H9 (cell line): ENCODE measurements at regions not wholly inside any gene's neighbourhood (a gene's known extent, or its start where the extent isn't known, plus 50 kb on each side); places are given as distances from the start of the nearest gene placed in this dataset.

Source experiments
- DNase-seq: peaks from one replicate; pipeline ENCODE4 v3.0.0-alpha.2; 2017
- H2AFZ ChIP-seq: one replicate; pipeline ENCODE4 v1.6.1; 2013; ENCODE audit warnings: mild to moderate bottlenecking, low read length, control low read depth, moderate library complexity
- H2AK5ac ChIP-seq: 2 replicates; pipeline ENCODE4 v1.6.1; 2013; ENCODE audit warnings: low read length, control low read depth, mixed read lengths; ENCODE audit not compliant: insufficient read length
- H2BK120ac ChIP-seq: one replicate; pipeline ENCODE4 v1.6.1; 2013; ENCODE audit warnings: low read depth, mild to moderate bottlenecking, low read length, control low read depth, inconsistent platforms; ENCODE audit not compliant: poor library complexity, severe bottlenecking
- H2BK12ac ChIP-seq: 2 replicates; pipeline ENCODE4 v1.6.1; 2013; ENCODE audit warnings: low read length, control low read depth, mixed read lengths, low read depth; ENCODE audit not compliant: insufficient read length
- H2BK15ac ChIP-seq: 2 replicates; pipeline ENCODE4 v1.6.1; 2013; ENCODE audit warnings: low read depth, low read length, control low read depth
- H2BK20ac ChIP-seq: one replicate; pipeline ENCODE4 v1.6.1; 2013; ENCODE audit warnings: low read depth, mild to moderate bottlenecking, low read length, control low read depth, inconsistent platforms; ENCODE audit not compliant: poor library complexity, severe bottlenecking
- H2BK5ac ChIP-seq: 2 replicates; pipeline ENCODE4 v1.6.1; 2013; ENCODE audit warnings: low read length, control low read depth, mixed read lengths; ENCODE audit not compliant: insufficient read length
- H3K14ac ChIP-seq: 2 replicates; pipeline ENCODE4 v1.6.1; 2013; ENCODE audit warnings: low read length, control low read depth; ENCODE audit not compliant: insufficient read depth
- H3K18ac ChIP-seq: 2 replicates; pipeline ENCODE4 v1.6.1; 2013; ENCODE audit warnings: low read depth, mild to moderate bottlenecking, mixed read lengths, low read length, control low read depth; ENCODE audit not compliant: insufficient read length
- H3K23ac ChIP-seq: 2 replicates; pipeline ENCODE4 v1.6.1; 2013; ENCODE audit warnings: low read length, control low read depth, mixed read lengths, low read depth; ENCODE audit not compliant: insufficient read length
- H3K23me2 ChIP-seq: 2 replicates; pipeline ENCODE4 v1.6.1; 2013; ENCODE audit warnings: low read depth, mild to moderate bottlenecking, mixed read lengths, low read length, control low read depth; ENCODE audit not compliant: insufficient read length, poor library complexity, severe bottlenecking
- H3K27ac ChIP-seq: 2 replicates; pipeline ENCODE4 v1.5.1; 2013; ENCODE audit warnings: low read length, control low read depth, mixed read lengths, low read depth; ENCODE audit not compliant: insufficient read length
- H3K27me3 ChIP-seq: 2 replicates; pipeline ENCODE4 v1.6.1; 2013; ENCODE audit warnings: low read length, control low read depth, inconsistent platforms; ENCODE audit not compliant: insufficient read depth
- H3K4ac ChIP-seq: 2 replicates; pipeline ENCODE4 v1.6.1; 2013; ENCODE audit warnings: low read depth, mild to moderate bottlenecking, control low read depth, inconsistent platforms, low read length, moderate library complexity
- H3K4me1 ChIP-seq: 2 replicates; pipeline ENCODE4 v1.6.1; 2013; ENCODE audit warnings: low read length, control low read depth, inconsistent platforms; ENCODE audit not compliant: insufficient read depth
- H3K4me2 ChIP-seq: 2 replicates; pipeline ENCODE4 v1.6.1; 2013; ENCODE audit warnings: low read length, control low read depth, mixed read lengths; ENCODE audit not compliant: insufficient read length, insufficient read depth
- H3K56ac ChIP-seq: 2 replicates; pipeline ENCODE4 v1.6.1; 2013; ENCODE audit warnings: low read depth, mild to moderate bottlenecking, mixed read lengths, low read length, control low read depth; ENCODE audit not compliant: insufficient read length
- H3K79me1 ChIP-seq: 2 replicates; pipeline ENCODE4 v1.6.1; 2013; ENCODE audit warnings: low read depth, mild to moderate bottlenecking, moderate library complexity, low read length, control low read depth, inconsistent platforms; ENCODE audit not compliant: insufficient read depth, poor library complexity, severe bottlenecking
- H3K79me2 ChIP-seq: 2 replicates; pipeline ENCODE4 v1.6.1; 2013; ENCODE audit warnings: low read length, control low read depth, inconsistent platforms; ENCODE audit not compliant: insufficient read depth
- H3K9ac ChIP-seq: 2 replicates; pipeline ENCODE4 v1.6.1; 2013; ENCODE audit warnings: low read length, control low read depth, mixed read lengths; ENCODE audit not compliant: insufficient read length; ENCODE audit errors: extremely low read depth
- H3K9me3 ChIP-seq: one replicate; pipeline ENCODE4 v1.6.1; 2013; ENCODE audit warnings: low read depth, low read length, inconsistent platforms; ENCODE audit not compliant: control insufficient read depth
- H3T11ph ChIP-seq: one replicate; pipeline ENCODE4 v1.6.1; 2013; ENCODE audit warnings: mild to moderate bottlenecking, low read length, control low read depth, inconsistent platforms
- H4K20me1 ChIP-seq: one replicate; pipeline ENCODE4 v1.6.1; 2013; ENCODE audit not compliant: control insufficient read depth, insufficient read length, insufficient read depth
- H4K5ac ChIP-seq: 2 replicates; pipeline ENCODE4 v1.6.1; 2013; ENCODE audit warnings: low read depth, mild to moderate bottlenecking, mixed read lengths, low read length, control low read depth; ENCODE audit not compliant: insufficient read length
- H4K8ac ChIP-seq: replicated peaks from 2 replicates; pipeline ENCODE4 v1.6.1; 2013; ENCODE audit warnings: low read length, control low read depth, mixed read lengths, low read depth; ENCODE audit not compliant: insufficient read length
- H4K91ac ChIP-seq: 2 replicates; pipeline ENCODE4 v1.6.1; 2013; ENCODE audit warnings: low read depth, mild to moderate bottlenecking, moderate library complexity, mixed read lengths, low read length, control low read depth; ENCODE audit not compliant: insufficient read length
- H3K27ac Mint-ChIP-seq, 3 experiments: 2 replicates in 2 of 3; 3 replicates in 1 of 3; pipeline ENCODE4 v1.8.0; 2020 to 2021; ENCODE audit warnings: mixed read lengths in 3 of 3, mild to moderate bottlenecking in 1 of 3, moderate library complexity in 1 of 3
- H3K27me3 Mint-ChIP-seq: 2 replicates; pipeline ENCODE4 v1.8.0; 2021; ENCODE audit warnings: low read depth, mild to moderate bottlenecking, moderate library complexity, mixed read lengths
- H3K36me3 Mint-ChIP-seq, 3 experiments: 2 replicates in 2 of 3; 3 replicates in 1 of 3; pipeline ENCODE4 v1.8.0; 2020 to 2021; ENCODE audit warnings: low read depth in 3 of 3, mixed read lengths in 3 of 3; ENCODE audit not compliant: insufficient read depth in 1 of 3
- H3K4me1 Mint-ChIP-seq, 2 experiments: 2 replicates each; pipeline ENCODE4 v1.8.0; 2020; ENCODE audit warnings: mixed read lengths in 2 of 2
- H3K4me3 Mint-ChIP-seq, 2 experiments: 2 replicates in 1 of 2; 3 replicates in 1 of 2; pipeline ENCODE4 v1.8.0; 2020 to 2021; ENCODE audit warnings: mild to moderate bottlenecking in 2 of 2, mixed read lengths in 2 of 2, moderate library complexity in 1 of 2
- H3K9me3 Mint-ChIP-seq, 2 experiments: 2 replicates in 1 of 2; 3 replicates in 1 of 2; pipeline ENCODE4 v1.8.0; 2020; ENCODE audit warnings: mild to moderate bottlenecking in 2 of 2, mixed read lengths in 2 of 2, moderate library complexity in 1 of 2
- WGBS: extraction: QIAGEN DNeasy Blood & Tissue Kit; methylation state at CpG from one replicate; pipeline ENCODE4 v1.1.7; 2013; ENCODE audit warnings: missing lambda C conversion rate, low lambda C conversion rate, mixed read lengths; ENCODE audit not compliant: insufficient read length; ENCODE audit errors: extremely low coverage; 5-methylcytosine and 5-hydroxymethylcytosine counted together
- TF ChIP-seq, protein P1 (sequence below): fragments of 200-600 bp; sonication (generic); conservative IDR thresholded peaks from 3 replicates; pipeline ENCODE4 v1.8.0; 2021; ENCODE audit warnings: antibody characterized with exemption, mild to moderate bottlenecking

DNA sequence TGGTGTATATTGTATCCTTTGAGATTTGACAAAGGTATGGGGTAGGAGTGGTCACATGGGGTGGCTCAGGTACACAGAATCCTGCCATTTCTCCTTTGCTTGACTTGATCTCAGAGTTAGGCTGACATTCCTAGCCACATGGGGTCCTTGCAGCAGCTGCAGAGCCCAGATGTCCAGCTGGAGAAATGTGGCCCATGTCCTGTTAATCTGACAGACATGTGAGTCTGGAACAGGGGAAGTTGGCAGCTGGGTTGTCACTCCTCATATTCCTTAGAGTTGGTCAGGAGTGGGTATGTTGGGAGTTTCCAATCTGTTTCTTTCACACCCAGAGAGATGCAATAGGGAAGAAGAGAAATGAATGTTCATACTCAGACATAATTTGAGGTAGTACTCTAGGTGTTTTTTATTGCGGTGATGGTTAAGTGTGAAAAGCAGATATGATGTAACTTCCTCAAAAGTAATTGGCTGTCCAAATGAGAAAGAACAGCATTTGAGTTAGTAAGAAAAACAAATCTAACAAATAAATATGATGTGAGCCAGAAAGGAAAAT, 402.6 kb upstream of the MEIS1 start:
- Mint-ChIP-seq H3K9me3 (no peaks in the 10 kb centered on the region), H3K27me3 (no peaks in the 10 kb centered on the region), H3K4me3 (no peak overlapping the region), H3K27ac (no peak overlapping the region), H3K36me3 (no peaks in the 10 kb centered on the region), H3K4me1 (no peaks in the 10 kb centered on the region)
- H3K9ac ChIP-seq = no peak overlapping the region
- H3K27me3 ChIP-seq = no peaks in the 10 kb centered on the region
- H2BK120ac ChIP-seq = no peak overlapping the region
- no peak overlapping the region for H2BK20ac ChIP-seq
- H3K56ac ChIP-seq = no peak overlapping the region
- H2BK15ac ChIP-seq = no peak overlapping the region
- no peak overlapping the region for H2AK5ac ChIP-seq
- H2AFZ ChIP-seq = no peak overlapping the region
- no peak for DNase-seq
- no peaks in the 10 kb centered on the region for H3K23me2 ChIP-seq
- H3K23ac ChIP-seq = no peak overlapping the region
- H3K4me2 ChIP-seq = no peak overlapping the region
- no peak overlapping the region for H4K8ac ChIP-seq
- no peak overlapping the region for H3K18ac ChIP-seq
- WGBS = no CpG with 5 or more reads among the region's 1 CpG
- no peak overlapping the region for H4K5ac ChIP-seq
- no peak overlapping the region for H2BK12ac ChIP-seq
- no peak overlapping the region for H4K91ac ChIP-seq
- no peak overlapping the region for H3K27ac ChIP-seq
- no peaks in the 10 kb centered on the region for H4K20me1 ChIP-seq
- no peak overlapping the region for H3K4ac ChIP-seq
- TF ChIP-seq, protein P1, sequence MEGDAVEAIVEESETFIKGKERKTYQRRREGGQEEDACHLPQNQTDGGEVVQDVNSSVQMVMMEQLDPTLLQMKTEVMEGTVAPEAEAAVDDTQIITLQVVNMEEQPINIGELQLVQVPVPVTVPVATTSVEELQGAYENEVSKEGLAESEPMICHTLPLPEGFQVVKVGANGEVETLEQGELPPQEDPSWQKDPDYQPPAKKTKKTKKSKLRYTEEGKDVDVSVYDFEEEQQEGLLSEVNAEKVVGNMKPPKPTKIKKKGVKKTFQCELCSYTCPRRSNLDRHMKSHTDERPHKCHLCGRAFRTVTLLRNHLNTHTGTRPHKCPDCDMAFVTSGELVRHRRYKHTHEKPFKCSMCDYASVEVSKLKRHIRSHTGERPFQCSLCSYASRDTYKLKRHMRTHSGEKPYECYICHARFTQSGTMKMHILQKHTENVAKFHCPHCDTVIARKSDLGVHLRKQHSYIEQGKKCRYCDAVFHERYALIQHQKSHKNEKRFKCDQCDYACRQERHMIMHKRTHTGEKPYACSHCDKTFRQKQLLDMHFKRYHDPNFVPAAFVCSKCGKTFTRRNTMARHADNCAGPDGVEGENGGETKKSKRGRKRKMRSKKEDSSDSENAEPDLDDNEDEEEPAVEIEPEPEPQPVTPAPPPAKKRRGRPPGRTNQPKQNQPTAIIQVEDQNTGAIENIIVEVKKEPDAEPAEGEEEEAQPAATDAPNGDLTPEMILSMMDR = no peak
- H3K79me1 ChIP-seq = no peaks in the 10 kb centered on the region
- no peak overlapping the region for H3T11ph ChIP-seq
- no peaks in the 10 kb centered on the region for H3K9me3 ChIP-seq
- no peak overlapping the region for H3K14ac ChIP-seq
- no peaks in the 10 kb centered on the region for H3K79me2 ChIP-seq
- H2BK5ac ChIP-seq = no peak overlapping the region
- no peaks in the 10 kb centered on the region for H3K4me1 ChIP-seq
